DOHH2 (cell line): ENCODE measurements at regions not wholly inside any gene's neighbourhood (a gene's known extent, or its start where the extent isn't known, plus 50 kb on each side); places are given as distances from the start of the nearest gene placed in this dataset.

Source experiments
- H3F3A ChIP-seq: fragments of 200-600 bp; sonication (generic), shearing (Covaris generic); 2 replicates; pipeline ENCODE4 v1.6.0; 2016; ENCODE audit warnings: antibody characterized with exemption, mild to moderate bottlenecking; ENCODE audit not compliant: control insufficient read depth, insufficient read depth
- H3K27ac ChIP-seq: fragments of 200-600 bp; sonication (generic); 2 replicates; pipeline ENCODE4 v1.5.1; 2014; ENCODE audit warnings: low read depth, mild to moderate bottlenecking, low read length, moderate library complexity
- H3K27me3 ChIP-seq: fragments of 200-600 bp; sonication (generic); 2 replicates; pipeline ENCODE4 v1.6.1; 2014; ENCODE audit warnings: mild to moderate bottlenecking, low read length, mixed read lengths; ENCODE audit not compliant: control insufficient read depth
- H3K36me3 ChIP-seq: fragments of 200-600 bp; sonication (generic); 2 replicates; pipeline ENCODE4 v1.6.1; 2014; ENCODE audit warnings: mild to moderate bottlenecking, low read length, moderate library complexity, mixed read lengths; ENCODE audit not compliant: control insufficient read depth
- H3K4me1 ChIP-seq: fragments of 200-600 bp; sonication (generic); 2 replicates; pipeline ENCODE4 v1.6.1; 2014; ENCODE audit warnings: mild to moderate bottlenecking, low read length, mixed read lengths; ENCODE audit not compliant: control insufficient read depth
- H3K4me2 ChIP-seq: fragments of 200-600 bp; sonication (generic); 2 replicates; pipeline ENCODE4 v1.6.0; 2014; ENCODE audit warnings: mild to moderate bottlenecking, low read length, moderate library complexity
- H3K4me3 ChIP-seq: fragments of 200-600 bp; sonication (generic); 2 replicates; pipeline ENCODE4 v1.5.1; 2014; ENCODE audit warnings: mild to moderate bottlenecking, low read length, mixed read lengths
- H3K79me2 ChIP-seq: fragments of 200-600 bp; sonication (generic); 2 replicates; pipeline ENCODE4 v1.6.1; 2014; ENCODE audit warnings: mild to moderate bottlenecking, low read length, mixed read lengths; ENCODE audit not compliant: control insufficient read depth
- H3K9me2 ChIP-seq: fragments of 200-600 bp; sonication (generic); replicated peaks from 2 replicates; pipeline ENCODE4 v1.6.1; 2014; ENCODE audit warnings: mild to moderate bottlenecking, low read length, mixed read lengths; ENCODE audit not compliant: control insufficient read depth
- H3K9me3 ChIP-seq: fragments of 200-600 bp; sonication (generic); 2 replicates; pipeline ENCODE4 v1.6.1; 2014; ENCODE audit warnings: antibody characterized with exemption, low read length, mixed read lengths; ENCODE audit not compliant: control insufficient read depth, insufficient read depth
- H4K20me1 ChIP-seq: fragments of 200-600 bp; sonication (generic); 2 replicates; pipeline ENCODE4 v1.6.0; 2014; ENCODE audit warnings: low read depth, mild to moderate bottlenecking, antibody characterized with exemption, low read length, moderate library complexity; ENCODE audit not compliant: control insufficient read depth, insufficient read depth
- CTCF ChIP-seq: fragments of 200-600 bp; sonication (generic); IDR thresholded peaks from one replicate; pipeline ENCODE4 v1.5.1; 2014; ENCODE audit warnings: antibody characterized with exemption, mild to moderate bottlenecking, low read depth, low read length; ENCODE audit not compliant: poor library complexity, severe bottlenecking
- EZH2phosphoT487 ChIP-seq: fragments of 200-600 bp; sonication (generic); IDR thresholded peaks from 2 replicates; pipeline ENCODE4 v1.6.1; 2017; ENCODE audit warnings: borderline replicate concordance, mild to moderate bottlenecking, antibody characterized with exemption, low read length, moderate library complexity, mixed read lengths

- H3K9me3 ChIP-seq = no peaks in the 10 kb centered on the region
- H3K36me3 ChIP-seq = no peaks in the 10 kb centered on the region
- no peaks in the 10 kb centered on the region for H3F3A ChIP-seq
- TF ChIP-seq EZH2phosphoT487 (no peak), CTCF (no peak)
- no peaks in the 10 kb centered on the region for H4K20me1 ChIP-seq
- no peak overlapping the region for H3K4me2 ChIP-seq
- H3K9me2 ChIP-seq = no peaks in the 10 kb centered on the region
- no peak overlapping the region for H3K4me3 ChIP-seq
- H3K4me1 ChIP-seq = no peaks in the 10 kb centered on the region
- H3K27me3 ChIP-seq = no peaks in the 10 kb centered on the region
- H3K27ac ChIP-seq = no peak overlapping the region
- H3K79me2 ChIP-seq = no peaks in the 10 kb centered on the region
These were observed 125.7 kb upstream of the KCTD7 start for GRCh38 chr7:66503036-66503370.

GRCh38 chr7:66503551-66504031 lies 125.1 kb upstream of the KCTD7 start:
- H3K4me2 ChIP-seq = no peak overlapping the region
- TF ChIP-seq EZH2phosphoT487 (no peak), CTCF (no peak)
- no peak overlapping the region for H3K27ac ChIP-seq
- no peaks in the 10 kb centered on the region for H3F3A ChIP-seq
- H4K20me1 ChIP-seq = no peaks in the 10 kb centered on the region
- H3K9me3 ChIP-seq = no peaks in the 10 kb centered on the region
- H3K36me3 ChIP-seq = no peaks in the 10 kb centered on the region
- H3K4me3 ChIP-seq = no peak overlapping the region
- no peaks in the 10 kb centered on the region for H3K27me3 ChIP-seq
- no peaks in the 10 kb centered on the region for H3K4me1 ChIP-seq
- H3K79me2 ChIP-seq = no peaks in the 10 kb centered on the region
- no peaks in the 10 kb centered on the region for H3K9me2 ChIP-seq

GRCh38 chr7:66504131-66504530 lies 124.5 kb upstream of the KCTD7 start:
- Histone ChIP-seq H3K4me1 (no peaks in the 10 kb centered on the region), H3K4me2 (no peak overlapping the region), H3K9me3 (no peaks in the 10 kb centered on the region), H3K9me2 (no peaks in the 10 kb centered on the region), H3K79me2 (no peaks in the 10 kb centered on the region), H3K27ac (no peak overlapping the region), H3K36me3 (no peaks in the 10 kb centered on the region), H3K4me3 (no peak overlapping the region), H3F3A (no peaks in the 10 kb centered on the region), H4K20me1 (no peaks in the 10 kb centered on the region), H3K27me3 (no peaks in the 10 kb centered on the region)
- TF ChIP-seq EZH2phosphoT487 (no peak), CTCF (no peak)

GRCh38 chr7:66505009-66505408 lies 123.7 kb upstream of the KCTD7 start:
- Histone ChIP-seq H3K9me2 (no peaks in the 10 kb centered on the region), H3K27ac (no peak overlapping the region), H3K27me3 (0 out of 2 replicates have a peak, but pooled peaks cover 2% of the 10 kb centered on the region), H3K4me1 (no peaks in the 10 kb centered on the region), H3K9me3 (no peaks in the 10 kb centered on the region), H3K36me3 (no peaks in the 10 kb centered on the region), H3K4me3 (no peak overlapping the region), H4K20me1 (no peaks in the 10 kb centered on the region), H3F3A (no peaks in the 10 kb centered on the region), H3K79me2 (no peaks in the 10 kb centered on the region), H3K4me2 (no peak overlapping the region)
- no peak for TF ChIP-seq EZH2phosphoT487
- no peak for TF ChIP-seq CTCF
